Suppressor macrophage treated with lipopolysaccharide for 1 hour (primary cell): ENCODE measurements at regions not wholly inside any gene's neighbourhood (a gene's known extent, or its start where the extent isn't known, plus 50 kb on each side); places are given as distances from the start of the nearest gene placed in this dataset.
"Not testable (repeated sequence)": the region's sequence is repeated elsewhere in the genome, so short reads cannot be mapped to it uniquely, and the experiment has no call there.

Experiments used
- DNase-seq, 3 donors: peaks; one replicate each; pipeline ENCODE4 v3.0.0-alpha.2; 2020 to 2022

DNA sequence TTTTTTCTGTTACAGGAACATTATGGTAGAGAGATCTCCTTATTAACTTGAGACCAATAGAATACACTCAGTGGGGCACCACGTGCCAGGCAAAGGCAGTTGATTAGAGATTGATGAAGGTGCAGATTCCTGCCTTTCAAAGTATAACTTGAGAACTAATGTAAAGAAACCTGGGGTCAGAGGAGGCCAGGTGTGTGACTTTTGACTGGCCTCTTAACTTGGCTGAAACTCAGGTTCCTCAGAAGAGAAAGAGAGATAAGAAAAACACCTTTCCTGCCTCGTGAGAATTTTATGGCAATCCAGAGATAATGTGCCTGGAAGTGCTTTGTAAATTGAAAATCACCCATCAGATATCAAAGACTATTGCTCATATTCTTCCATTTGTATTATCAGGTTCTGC is 110.7 kb upstream of the GZMB start:
- no peak for DNase-seq

DNA sequence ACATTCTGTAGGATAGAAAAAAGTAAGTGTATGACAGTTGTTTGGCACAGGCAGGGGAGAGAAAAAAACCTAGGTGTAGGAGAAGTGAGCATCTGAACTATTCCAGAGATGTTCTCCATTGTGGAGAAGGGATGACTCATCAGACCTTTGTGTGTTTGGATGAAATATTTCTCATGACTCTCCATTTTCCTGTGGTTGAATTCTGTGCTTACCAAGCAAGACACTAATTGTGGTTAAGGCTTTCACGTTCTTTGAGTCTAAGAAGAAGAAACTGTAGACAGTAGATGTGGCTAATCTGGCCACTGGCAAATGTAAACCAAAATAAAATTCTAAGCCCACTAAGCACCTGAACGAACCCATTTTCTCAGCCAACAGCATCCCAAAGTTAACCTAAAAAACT is 107.9 kb upstream of the GZMB start:
- DNase-seq: peak in 1 of 3 donors; percentile 26

DNA sequence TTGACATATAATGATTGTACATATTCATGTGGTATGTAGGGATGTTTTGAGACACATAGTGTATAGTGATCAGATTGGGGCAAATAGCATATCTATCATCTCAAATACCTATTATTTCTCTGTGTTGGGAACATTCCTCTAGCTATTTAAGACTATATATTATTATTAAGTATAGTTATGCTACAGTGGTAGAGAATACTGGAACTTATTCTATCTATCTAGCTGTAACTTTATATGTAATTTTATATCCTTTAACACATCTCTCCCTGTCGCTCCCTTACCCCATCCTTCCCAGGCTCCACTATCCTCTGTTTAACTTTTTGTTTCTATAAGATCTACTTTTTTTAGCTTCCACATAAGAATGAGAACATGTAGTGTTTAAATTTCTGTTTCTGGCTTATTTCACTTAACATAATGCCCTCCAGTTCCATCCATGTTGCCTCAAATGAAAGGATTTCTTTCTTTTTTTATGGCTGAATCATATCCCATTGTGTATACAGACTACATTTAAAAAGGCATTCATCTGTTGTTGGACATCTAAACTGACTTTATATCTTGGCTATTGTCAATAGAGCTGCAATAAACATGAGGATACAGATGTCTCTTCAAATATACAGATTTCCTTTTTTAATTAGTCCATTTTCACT is 102.1 kb upstream of the GZMB start:
- DNase-seq: no peak

DNA sequence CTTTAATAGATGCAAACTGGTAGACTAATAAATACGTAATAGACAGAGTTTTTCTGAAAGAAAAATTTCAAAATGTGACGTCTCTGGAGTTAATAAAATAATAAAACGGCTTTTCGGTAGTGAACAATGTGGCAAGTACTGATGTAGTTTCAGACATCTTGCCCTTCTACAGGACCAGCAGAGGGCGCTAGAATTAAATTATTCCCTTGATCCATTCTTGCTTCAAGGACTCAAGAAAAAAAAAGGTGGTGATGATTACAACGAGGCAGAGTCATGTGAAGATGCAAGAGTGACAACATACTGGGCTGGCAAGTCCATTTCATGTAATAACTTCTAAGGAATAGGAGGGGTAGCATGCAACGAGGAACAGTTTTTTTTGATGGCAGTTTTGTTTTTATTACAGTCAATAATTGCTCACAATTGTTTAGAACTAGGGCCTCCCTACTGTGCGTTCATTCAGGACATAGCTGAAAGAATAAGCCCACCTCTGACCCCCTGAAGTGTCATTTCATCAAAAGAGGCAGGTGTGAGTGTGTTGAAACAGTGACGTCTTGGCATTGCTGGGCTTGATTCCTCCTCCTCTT is 101.0 kb upstream of the GZMB start:
- DNase-seq: peak; percentile 77 to 85 (median 82)

DNA sequence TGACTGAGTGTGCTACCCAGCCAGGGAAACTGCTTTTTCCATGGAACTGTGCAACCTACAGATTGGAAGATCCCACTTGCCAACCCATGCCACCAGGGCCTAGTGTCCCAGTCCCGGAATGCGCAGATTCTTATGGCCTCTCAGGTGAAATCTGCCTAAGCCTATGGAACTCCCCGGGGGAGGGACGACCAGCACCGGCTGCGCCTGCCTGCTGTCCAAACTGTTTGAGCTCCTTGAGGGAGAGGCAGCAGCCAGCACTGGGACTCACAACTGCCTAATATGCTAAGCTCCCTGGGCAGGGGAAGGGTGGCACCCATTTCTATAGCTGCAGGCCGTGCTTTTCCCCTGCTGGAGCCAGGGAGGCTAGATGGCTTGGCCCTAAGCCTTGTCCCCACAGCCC is 92.5 kb upstream of the GZMB start:
- no peak for DNase-seq

DNA sequence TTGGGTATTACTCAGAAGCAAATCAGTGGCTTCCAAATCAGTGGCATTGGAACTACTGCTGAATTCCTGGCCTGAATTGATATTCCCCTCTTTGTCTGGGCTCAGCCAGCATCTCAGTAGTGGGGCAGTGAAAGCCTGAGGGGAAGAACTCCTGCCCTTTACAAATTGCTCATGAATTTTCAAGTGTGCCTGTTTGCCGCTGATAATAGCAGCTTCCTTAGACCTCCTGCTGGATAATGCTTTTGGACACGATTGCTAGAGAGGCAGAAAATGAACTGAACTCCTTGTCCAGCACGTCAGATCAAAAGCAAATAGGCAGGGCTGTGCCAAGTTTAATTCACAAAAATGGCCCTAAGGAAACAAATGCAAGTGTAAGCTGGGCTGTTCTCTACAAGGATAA is 91.3 kb upstream of the GZMB start:
- DNase-seq: no peak

DNA sequence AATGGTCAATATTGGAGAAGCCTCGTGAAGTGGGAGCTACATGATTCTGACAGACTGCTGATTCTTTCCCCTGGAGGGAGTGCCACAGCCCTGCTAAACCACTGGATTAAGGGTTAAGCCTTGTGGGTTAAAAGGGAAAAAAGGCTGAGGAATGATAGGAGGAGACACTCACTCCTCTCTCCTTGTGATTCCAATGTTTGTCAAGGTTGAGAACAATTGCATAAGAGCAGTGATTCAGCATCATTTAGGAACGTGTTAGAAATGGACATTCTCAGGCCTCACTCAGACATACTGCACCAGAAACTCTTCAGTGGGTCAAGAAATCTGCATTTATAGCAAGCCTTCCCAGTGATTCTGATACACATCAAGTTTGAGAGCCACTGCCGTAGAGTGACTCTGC is 87.8 kb upstream of the GZMB start:
- peak in 1 of 3 donors; percentile 14 for DNase-seq

DNA sequence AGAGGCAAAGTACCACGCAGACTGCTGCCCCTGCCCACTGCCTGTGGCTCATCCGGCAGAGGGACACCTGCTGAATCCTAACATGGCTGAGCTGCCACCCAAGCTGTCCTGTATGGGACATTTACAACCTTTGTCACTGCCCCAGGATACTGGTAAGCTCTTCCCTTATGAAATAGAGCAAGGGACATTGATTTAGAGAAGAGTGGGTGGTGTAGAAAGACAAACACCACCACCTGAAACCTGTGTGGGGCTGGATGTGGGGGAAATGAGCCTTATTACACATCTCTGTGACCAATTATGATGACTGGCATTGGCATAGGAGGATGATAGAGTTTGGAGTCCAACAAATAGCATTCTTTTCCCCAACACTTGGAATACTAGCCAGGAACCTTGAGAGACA is 81.2 kb upstream of the GZMB start:
- DNase-seq: no peak

DNA sequence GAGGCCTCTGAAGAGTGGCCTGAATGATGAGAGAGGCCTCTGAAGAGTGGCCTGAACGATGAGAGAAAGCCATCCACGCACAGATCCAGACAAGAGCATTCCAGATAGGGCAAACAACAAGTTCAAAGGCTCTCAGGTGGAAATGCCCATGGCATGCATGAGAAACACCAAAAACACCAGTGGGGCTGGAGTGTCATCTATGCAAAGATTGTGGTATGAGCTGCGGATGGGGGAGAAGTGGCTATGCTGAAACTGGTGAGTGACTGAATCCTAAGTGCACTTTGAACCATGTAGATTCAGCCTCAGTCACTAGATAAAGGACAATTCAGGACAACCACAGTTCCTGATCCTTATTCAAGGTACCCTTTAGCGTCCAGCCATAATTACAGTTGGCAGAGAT is 79.4 kb upstream of the GZMB start:
- no peak for DNase-seq

DNA sequence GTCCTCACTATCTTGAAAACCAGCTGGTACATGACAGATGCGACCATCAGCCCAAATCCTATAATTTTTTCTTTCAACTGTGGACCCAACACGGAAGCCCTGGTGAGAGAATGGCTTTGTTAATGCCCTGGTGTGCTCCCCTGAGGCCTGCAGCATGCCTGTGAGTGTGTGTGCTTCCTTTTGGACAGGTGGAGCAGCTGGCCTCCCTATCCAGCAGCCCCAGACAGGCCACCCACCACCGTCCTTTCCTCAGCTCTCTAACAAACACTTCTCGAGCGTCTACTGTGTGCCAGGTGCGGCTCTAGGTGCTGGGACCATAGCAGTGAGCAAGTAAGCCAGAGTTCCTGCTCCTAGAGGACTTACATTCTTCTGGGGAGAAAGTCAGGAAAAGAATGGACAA is 78.9 kb upstream of the GZMB start:
- DNase-seq: no peak

DNA sequence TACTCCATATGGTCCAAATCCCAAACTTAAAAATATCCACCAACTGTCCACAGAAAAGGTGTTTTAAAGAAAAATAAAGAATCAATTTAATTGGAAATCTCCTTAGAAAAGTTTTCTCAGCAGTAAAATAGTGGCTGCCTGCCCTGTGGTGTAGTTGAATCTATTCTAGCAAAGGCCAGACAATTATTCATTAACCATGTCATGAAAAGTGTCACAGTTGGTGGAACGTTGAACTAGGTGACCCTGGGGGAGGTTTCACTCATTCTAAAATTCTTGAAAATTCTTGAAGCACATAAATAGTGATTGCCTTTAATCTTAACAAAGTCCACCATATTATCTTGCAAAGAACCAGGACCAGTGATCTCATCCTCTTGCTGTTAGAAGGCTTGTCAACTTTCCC is 78.4 kb upstream of the GZMB start:
- no peak for DNase-seq

DNA sequence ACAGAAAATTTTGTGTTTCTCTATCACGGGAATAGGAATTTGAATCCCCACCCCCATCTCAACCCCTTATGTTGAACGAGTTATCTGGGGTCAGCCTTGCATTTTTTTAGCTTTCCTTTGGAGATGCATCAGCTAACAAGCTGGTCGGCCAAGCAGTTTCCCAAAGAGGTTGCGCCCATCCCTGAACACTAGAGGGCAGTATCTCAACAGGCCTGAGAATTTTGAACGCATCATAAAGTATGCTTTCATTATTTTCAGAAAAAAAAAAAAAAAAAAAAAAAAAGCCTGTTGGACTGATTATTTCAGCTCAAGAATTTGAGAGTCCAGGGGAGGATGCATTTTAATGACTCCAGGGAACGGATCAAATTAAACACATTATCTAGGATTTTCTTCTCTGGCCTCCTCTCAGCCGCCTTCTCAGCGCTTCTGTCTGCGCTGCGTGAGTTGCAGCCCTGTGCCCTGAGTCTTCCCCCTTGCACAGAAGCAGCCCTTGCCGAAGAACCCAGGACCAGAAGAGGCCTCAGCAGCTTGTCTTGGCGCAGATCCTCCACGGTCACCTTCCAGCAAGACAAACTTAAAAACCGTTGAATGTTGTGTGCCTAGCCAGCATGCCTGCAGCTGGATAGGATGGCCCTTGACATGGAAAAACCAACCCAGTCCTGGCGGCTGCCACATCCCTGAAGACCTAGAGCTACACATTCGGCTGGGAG is 76.6 kb upstream of the GZMB start:
- DNase-seq: peak; percentile 66 to 81 (median 70)

DNA sequence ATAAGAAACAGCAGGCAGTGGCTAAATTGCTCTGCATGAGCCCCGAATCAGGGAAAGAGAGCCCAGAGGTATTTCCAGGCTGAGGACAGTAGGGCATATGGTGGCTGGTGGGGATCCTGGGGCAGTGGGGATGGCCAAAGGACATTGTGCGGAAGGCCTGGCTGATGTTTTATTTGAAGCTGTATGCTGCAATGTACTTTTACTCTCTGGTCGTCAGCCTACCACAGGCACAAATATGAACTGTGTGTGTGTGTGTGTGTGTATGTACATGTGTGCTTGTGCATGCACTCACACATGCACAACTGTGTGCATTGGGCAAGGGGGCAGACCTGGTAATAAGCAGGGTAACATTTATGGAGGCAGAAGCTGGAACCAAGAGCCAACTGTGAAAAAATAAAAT is 74.7 kb upstream of the GZMB start:
- no peak for DNase-seq

DNA sequence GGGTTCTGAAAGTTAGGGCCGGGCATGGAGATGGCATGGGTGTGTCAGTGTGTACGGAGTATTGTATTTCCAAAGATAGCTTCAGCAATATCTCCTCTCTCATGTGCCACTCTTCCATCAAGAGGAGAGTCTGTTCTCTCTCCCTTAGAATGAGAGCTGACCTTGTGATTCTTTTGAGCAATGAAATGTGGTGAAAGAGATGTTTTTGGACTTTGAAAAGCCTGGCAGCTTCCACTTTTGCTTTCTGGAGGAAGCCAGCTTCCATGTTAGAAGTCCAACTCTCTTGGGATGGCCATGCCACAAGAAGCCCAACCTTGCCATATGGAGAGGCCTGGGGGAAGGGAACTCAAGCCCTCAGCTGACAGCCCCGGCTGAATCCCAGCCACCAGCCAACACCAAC is 72.4 kb upstream of the GZMB start:
- peak in 1 of 3 donors; percentile 15 for DNase-seq

DNA sequence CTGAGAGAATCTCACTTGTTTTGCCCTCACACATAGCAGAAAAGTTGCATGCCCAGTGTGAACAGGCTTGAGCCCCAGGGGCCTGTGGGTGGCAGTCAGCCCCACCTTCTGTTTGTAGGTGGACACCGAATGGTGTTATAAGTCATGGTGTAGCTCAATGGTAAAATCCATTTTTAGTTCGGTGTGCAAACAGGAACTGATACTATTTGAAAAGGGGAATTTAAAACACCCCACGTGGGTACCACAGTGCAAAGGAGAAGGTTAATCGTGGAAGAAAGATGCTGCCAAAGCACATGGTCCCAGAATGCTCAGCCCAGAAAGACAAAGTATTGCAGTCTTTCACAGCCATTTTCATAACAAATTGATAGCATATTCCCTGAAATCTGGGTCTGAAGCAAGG is 71.8 kb upstream of the GZMB start:
- DNase-seq: peak; percentile 50 to 63 (median 63)

DNA sequence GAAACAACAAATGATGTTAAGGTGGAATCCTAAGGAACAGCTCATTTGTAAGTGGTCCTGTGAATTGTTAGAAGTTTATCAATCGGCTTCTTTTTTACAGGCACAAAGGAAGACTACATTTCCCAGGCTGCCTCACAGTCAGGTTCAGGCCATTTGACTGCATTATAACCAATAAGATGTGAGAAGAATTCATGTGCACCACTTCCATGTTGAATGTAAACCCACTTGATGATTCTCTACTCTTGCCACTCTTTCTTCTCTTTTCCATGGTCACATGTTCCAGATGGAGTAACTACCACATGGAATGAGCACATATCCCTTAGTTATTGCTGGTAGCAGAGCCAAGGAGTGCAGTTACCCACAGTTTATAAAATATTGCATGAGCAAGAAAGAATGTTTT is 67.1 kb upstream of the GZMB start:
- DNase-seq: peak; percentile 17 to 46 (median 41)

DNA sequence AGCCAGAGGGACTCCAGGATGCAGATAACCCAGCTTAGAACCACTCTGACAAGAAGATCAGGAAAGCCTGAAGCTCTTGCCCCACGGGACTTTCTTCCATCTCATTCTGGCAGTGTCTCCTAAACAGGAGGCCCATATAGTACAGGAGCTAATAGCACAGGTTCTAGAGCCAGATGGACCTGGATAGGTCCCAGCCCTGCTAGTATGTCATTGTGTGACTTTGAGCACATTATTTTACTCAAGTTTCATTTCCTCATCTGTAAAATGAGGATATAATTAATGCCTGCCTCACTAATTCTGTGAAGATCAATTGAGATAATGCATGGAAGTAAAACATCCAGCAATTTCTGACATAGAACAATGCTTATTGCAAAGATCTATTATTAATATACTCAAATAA is 66.5 kb upstream of the GZMB start:
- DNase-seq: no peak

DNA sequence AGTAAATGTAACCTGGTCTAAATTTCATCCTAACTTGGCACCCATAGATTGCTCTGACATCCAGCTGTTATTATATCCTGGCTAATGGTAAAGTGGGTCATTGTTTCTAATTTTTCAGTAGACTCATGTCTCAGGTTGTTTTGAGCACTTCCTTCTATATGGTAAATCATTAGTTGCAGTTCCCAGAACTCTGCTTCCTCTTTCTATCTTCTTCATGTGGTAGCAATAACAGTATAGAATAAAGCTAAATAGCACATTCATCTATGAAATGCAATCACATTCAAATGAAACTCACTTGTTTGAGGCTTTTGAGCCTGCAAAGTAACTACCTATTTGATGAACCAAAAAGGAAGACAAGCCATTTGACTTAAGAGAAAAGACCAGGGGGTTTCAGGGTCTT is 65.1 kb upstream of the GZMB start:
- peak; percentile 28 to 63 (median 55) for DNase-seq

DNA sequence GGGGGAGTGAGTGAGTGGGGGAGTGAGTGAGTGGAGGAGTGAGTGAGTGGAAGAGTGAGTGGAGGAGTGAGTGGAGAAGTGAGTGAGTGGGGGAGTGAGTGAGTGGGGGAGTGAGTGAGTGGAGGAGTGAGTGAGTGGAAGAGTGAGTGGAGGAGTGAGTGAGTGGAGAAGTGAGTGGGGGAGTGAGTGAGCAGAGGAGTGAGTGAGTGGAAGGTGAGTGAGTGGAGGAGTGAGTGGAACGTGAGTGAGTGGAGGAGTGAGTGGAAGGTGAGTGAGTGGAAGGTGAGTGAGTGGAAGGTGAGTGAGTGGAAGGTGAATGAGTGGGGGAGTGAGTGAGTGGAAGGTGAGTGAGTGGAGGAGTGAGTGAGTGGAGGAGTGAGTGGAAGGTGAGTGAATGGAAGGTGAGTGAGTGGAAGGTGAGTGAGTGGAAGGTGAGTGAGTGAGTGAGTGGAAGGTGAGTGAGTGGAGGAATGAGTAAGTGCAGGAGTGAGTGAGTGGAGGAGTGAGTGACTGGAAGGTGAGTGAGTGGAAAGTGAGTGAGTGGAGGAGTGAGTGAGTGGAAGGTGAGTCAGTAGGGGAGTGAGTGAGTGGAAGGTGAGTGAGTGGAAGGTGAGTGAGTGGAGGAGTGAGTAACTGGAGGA is 62.4 kb upstream of the GZMB start:
- DNase-seq: not testable (repeated sequence)

DNA sequence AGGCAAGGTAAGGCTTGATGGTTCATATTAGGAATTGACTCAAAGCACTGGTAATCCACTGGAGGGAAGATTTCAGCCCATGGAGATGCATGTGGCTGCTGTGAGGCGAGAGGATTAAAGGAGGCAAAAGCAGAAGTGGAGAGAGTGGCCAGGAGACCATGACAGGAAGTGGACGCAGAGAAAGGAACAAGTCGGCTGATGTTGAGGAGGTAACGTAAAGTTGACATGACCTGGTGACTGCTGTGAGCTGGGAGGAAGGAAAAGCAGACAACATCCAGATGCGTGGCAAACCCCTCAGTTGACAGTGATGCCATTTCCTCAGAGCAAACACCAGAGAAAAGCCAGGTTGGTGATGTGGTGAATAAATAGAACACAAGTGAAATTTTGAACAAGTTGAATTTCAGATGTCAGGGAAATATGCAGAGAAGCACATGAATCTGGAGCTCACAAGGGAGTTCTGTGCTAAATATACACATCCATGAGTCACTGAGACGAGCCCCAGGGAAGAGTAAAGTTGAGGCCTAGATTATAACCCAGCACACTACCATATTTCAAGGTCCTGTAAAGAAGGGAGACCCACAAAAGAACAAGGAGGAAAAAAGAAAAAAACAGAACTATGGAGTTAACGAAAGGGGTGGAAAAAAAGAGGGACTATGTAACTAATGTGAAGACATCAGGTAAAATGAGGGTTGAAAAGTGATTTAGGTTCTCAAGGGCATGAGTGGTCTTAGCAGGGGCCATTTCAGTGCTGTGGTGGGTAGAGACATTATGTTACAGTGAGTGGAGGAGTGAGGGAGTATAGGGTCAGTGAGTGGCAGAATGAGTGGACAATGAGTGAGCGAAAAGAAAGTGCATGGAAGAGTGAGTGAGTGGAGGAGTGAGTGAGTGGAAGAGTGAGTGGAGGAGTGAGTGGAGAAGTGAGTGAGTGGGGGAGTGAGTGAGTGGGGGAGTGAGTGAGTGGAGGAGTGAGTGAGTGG is 61.6 kb upstream of the GZMB start:
- peak; percentile 60 to 67 (median 62) for DNase-seq

DNA sequence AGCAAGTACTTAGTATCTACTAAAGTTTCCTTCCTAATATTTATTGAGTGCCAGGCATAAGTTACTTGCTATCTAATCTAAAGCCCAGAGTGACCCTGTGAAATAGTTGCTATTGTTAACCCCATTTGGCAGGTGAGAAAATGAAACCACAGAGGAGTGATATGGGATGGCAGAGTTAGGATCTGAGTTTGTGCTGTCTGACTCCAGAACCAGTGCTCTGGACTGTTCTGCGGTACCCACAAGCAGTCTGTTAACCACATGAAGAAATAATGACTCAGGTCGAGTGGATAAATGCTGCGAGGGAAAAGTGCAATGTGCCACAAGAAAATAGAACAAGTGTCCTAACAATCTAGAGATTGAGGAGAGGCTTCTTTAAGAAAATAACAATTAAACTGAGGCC is 60.7 kb upstream of the GZMB start:
- DNase-seq: no peak

DNA sequence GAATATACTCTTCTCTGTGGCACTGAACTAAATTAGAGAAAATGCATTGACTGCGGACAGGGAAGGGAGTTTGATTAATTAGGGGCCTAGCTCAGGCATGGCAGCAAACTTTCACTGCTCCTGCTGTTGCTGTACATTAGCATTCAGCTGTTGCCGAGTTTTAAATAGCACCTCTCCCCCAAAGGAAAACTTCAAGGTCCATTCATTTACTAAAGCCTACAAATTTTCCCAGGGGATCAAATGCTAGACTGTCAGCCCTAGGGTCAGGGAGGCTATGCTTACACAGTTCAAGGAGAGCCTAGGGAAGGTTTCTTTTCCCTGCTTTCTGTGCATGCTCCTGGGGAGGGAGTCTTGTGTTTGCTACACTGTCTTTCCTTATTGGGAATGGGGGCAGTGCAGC is 60.0 kb upstream of the GZMB start:
- DNase-seq: no peak

DNA sequence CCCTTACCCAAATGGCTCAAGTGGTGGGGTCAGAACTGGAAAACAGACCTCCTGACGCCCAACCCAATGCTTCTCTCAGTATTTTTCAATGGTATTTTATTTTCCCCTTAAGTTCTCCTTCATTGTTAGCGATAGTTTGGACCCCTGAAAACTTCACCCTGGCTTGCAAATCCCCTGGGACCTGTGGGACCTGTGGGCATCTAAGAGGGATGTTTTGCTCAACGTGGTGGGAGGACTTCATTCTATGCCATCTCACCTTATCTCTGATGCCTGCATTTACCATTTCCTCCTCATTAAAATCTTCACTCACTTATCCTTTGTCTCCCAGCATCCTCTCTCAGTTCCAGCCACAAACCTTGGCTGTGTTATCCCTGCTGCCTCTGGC is 59.4 kb upstream of the GZMB start:
- DNase-seq: no peak
